ENCODE measurements at regions not wholly inside any gene's neighbourhood (a gene's known extent, or its start where the extent isn't known, plus 50 kb on each side); places are given as distances from the start of the nearest gene placed in this dataset.
"Not testable (repeated sequence)": the region's sequence is repeated elsewhere in the genome, so short reads cannot be mapped to it uniquely, and the experiment has no call there.

DNA sequence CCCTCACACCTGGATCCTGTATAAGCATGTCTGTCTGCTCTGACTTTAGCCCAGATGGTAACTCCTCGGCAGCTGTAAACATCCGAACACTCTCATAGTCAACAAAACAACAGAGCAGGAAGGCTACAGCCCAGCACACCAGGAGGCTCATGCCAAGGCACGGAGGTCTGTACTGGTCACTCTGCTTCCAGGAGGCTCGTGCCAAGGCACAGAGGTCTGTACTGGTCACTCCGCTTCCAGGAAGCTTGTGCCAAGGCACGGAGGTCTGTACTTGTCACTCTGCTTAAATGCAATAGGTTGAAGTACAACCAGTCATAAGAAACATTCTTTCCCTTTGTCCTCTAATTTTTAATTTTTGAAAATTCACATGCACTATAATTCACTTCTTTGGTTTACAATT, 190.1 kb upstream of the CDH4 start:
- DNase-seq: no peak

DNA sequence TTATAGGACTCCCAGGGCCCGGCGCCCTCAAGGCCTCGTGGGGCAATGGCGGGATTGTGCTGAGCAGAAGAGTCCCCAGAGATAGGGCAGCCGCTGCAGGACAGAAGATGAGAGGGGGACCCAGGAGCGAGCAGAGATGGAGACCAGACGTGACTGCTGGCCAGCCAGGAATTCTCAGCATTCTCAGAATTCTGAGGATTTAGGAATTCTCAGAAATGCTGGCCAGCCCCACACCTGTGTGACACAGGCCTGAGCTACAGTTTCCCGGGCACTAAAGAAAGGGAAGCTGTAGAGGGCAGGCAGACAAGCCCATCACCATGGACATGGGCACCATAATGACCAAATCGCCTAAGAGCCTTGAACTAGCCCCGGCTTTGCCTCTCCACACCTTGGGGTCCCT, 186.2 kb upstream of the CDH4 start:
- no peak for DNase-seq

DNA sequence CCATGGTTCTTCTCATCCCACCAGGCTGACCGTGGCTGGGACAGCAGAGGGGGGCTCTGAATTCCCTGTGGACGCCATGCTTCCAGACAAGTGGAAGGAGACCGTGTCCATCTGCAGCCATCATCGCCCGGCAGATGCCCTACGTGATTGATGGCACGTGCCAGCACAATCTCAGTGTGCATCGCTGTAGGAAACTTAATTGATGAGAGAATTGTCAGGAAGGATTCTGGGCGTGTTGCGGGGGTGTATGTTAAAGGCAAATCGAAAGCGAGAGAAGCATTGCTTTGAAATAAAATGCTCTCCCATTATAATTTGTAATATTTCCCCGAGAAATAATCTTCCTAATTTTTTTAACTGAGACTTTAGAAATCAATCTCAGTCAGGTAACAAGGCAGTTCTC, 185.5 kb upstream of the CDH4 start:
- DNase-seq: no peak

DNA sequence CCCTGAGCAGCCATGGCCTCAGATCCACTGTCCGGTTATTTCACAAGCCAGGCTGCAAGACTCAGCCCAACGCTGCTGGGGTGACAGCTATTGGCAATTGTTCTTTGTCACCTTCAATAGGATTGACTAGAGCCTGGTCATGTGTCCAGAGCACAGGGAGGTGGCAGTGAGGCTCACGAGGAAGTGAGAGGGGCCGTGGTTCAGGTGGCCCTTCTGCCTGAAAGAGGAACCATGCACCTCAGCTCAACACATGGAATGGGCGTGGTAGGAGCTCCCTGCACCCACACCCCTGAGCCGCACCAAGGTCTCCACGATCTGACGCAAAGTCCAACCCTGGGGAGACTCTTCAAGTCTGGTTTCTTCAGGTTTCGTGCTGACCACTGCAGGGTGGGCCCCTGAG, 184.8 kb upstream of the CDH4 start:
- DNase-seq: no peak

DNA sequence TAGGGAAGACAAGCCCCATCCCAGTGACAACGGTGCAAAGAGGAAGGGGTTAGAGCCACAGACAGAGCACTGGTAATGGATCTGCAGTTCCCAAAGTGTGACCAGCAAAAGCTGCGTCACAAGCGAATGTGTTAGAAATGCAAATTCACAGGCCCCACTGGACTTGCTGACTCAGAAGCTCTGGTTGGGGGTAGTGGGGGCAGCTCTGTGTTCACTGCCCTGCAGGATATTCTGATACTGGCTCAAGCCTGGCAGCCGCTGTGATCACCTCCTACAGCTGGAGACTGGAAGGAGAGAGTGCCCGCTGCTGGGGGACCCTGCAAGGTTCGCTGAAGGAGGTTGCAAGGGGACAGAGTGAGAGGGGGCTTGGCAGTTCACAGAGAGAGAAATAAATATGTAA, 179.7 kb upstream of the CDH4 start:
- DNase-seq: no peak

DNA sequence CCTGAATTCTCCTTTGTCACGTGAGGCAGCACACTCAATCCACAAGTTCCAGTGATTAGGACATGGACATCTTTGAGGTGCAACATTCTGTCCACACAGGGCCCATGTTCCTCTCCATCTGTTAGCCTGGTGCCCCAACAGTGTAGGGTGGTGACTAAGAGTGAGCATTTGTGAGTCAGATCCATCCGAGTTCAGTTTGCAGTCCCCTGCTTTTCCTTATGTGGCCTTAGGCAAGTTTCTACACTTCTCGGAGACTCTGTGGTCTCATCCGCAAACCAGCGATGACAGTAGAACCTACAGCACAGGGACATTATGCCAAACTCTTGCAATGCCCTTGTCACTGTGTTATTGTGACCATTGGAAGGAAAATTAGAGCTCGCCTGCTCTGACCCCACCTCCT, 178.7 kb upstream of the CDH4 start:
- DNase-seq: no peak

DNA sequence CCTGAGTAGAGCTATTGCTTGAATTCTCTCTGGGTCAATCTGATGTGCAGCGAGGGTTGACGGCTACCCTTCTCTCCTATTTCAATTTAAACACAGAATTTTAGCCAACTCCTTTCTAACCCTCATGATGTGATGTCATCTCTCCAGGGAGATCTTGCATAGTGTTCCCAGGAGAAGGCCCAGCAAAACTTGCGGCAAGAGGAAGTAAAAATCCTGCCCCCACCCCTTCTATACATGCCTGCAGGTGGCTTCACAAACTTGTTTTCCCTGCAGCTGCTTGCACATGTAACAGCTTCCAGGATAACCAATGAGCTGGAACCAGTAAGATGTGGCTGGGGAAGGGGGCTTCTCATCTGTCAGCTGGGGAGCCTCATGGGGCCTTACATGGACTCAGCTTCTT, 169.3 kb upstream of the CDH4 start:
- DNase-seq: no peak

DNA sequence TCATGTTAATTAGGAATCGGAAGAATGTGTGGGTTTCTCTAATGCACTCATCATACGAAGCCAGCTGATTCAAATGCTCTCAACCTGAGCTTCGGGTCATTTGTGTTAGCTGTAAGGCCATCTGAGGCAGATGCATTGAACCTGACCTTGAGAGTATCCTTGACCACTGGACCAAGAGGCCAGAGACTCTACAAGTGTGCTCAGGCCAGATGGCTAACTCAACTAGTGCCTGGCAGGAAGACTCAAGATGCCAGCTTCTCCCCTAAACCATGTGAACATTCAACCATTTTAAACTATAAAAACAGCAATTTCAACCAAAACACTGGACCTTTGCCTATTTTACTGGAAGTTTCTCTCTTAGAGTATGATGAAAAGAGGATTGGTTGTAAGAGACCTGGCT, 168.6 kb upstream of the CDH4 start:
- DNase-seq: no peak

DNA sequence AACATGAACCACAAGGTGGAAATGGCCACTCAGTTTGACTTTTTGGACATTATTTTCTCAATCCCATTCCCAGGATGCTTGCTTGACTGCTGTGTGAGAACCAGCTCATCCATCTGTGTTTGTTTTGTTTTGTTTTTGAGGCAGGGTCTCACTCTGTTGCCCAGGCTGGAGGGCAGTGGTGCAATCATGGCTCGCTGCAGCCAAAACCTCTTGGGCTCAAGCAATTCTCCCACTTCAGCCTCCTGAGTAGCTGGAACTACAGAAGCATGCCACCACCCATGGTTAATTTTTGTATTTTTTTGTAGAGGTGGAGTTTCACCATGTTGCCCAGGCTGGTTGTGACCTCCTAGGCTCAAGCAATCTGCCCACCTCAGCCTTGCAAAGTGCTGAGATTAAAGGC, 166.0 kb upstream of the CDH4 start:
- DNase-seq: no peak

DNA sequence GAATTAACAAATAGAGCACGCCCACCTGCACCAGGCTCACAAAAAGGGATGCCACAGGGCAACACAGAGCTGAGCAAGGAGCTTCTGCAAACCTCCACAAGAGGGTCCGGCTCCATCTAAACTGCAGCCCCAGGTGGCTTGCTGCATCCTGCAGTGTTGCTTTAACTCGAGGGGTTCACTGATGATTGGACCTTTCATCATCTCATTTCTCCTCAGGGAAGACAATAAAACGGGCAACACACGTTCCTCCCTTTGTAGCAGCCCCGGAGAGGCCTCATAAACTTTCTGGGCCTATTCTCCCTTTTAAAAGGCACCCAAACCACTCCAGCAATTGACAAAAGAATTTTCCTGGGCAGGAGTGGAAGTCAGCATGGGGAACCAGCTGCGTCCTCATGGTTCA, 161.5 kb upstream of the CDH4 start:
- no peak for DNase-seq

DNA sequence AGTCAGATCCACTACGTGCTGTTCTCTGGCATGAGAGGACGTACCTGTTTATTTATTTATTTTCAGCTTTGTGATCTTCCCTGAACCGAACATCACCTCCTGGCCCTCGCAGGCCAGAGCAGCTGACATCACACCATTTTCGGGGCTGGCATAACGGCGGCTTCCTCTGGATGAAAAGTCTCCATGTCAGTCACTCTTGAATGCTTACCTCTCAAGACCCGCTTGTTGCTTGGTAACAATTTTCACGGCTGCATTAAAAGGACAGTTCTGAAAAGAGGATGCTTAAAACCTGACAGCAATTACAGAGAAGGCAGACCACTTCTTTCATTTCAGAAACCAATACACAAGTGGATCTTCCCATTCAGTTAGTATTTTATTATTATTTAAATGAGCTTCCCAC, 159.8 kb upstream of the CDH4 start:
- DNase-seq: no peak

DNA sequence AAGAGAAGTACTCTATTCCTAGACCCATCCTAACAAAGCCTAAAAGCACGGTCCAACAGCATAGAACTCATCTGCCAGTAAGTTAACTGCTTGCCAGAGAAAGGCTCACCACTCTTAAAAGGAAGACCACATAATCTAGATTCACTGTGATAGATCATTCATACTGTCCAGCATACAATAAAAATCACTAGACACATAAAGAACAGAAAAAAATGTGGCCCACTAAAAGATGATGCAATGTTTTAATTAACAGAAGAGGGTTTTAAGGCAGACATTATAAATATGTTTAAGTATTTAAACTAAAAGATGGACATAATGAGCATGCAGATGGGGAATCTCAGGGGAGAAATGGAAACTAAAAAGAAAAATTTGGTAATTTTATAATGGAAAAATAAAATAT, 157.5 kb upstream of the CDH4 start:
- no peak for DNase-seq

DNA sequence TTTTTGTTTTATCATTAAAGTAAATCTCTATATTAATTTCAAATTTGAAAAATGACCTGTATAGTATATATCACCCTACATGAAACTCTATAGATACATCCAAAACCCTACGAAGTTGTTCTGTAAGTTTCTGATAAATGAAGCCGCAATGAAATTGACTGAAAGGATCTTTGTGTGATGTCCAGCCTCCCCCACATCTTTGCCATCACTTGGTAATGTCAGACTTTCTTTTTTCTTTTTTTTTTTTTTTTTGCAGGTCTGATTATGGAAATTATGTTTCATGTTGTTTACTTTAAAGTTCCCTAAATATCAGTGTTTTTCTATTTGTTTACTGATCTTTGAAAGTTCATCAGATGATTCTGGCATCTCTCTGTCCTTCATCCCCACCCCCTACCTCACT, 155.6 kb upstream of the CDH4 start:
- no peak for DNase-seq

DNA sequence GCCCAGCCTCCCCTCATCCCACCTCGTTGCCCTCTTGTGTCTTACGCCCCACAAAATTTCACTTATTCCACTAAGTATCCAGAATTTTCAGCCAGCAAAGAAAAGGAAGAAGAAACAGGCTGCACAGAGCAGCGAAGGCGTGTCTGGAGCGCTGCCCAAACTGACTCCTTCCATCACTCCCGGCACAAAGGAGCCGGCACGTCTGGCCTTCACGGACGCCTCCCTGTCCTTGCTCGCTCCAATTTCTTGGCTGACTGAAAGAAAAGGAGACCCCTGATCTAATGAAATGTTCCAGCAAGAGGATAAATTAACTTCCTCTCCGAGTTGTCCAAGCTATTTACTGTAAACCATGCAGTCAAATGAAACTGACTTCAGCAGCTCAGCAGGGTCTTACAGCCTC, 152.3 kb upstream of the CDH4 start:
- no peak for DNase-seq

DNA sequence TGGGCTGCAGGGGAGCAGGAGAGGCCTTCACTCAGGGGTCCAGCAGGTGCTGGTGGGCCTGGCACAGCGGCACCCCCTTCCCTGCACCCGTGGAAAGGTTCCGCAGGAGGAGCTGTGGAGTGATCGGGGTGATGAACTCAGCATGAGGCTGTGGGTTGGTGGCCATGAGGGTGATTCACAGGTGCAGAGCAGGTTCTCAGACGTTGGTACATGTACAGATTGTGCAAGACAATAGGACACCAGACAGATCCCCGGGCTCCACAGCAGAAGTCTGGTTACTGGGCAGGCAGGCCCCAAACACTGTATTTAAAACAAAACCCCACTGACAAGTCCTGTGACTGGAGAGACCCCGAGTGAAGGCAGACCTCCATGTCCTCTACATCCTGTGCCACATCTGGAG, 151.6 kb upstream of the CDH4 start:
- no peak for DNase-seq

DNA sequence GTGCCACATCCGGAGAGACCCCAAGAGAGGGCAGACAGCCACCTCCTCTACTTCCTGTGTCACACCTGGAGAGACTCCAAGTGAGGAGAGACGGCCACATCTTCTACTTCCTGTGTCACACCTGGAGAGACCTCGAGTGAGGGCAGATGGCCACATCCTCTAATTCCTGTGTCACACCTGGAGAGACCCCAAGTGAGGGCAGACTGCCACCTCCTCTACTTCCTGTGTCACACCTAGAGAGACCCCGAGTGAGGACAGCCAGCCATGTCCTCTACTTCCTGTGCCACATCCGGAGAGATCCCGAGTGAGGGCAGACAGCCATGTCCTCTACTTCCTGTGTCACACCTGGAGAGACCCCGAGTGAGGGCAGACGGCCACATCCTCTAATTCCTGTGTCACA, 150.7 kb upstream of the CDH4 start:
- not testable (repeated sequence) for DNase-seq

DNA sequence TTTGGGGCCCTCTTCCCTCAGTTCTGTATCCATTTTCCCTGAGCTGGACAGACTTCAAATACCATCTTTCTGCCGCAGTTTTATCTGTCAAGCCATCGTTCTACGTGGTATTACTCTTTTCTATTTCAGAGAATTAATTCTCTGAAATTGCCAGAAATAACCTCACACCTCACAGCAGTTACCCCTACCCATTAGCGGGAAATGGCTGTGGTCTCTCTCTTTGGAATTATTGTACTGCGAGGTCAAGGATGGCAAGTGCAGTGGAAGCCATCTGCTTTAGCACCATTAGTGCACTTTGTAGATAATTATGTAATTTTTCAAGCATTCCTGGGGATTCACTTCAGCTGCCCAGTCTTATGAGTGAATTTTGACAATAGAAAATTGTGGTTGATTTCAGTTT, 147.8 kb upstream of the CDH4 start:
- no peak for DNase-seq

DNA sequence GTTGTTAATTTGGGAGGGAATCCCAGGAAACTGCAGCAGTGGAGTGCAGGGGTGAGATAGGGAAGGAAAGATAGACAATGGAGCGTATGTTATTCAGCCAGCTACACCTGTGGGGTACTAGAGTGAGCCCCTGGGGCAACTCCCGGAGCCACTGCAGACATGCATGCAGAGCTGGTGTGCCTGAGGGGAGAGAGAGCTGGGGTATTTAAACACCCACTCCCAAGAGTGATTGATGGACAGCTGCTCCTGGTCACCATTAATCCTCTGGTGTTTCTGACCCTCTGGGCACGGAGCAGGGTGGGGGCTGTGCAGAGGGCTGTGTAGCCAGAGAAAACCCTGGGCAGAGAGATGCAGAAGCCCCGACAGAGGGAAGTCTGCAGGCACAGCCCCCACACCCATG, 146.7 kb upstream of the CDH4 start:
- no peak for DNase-seq

DNA sequence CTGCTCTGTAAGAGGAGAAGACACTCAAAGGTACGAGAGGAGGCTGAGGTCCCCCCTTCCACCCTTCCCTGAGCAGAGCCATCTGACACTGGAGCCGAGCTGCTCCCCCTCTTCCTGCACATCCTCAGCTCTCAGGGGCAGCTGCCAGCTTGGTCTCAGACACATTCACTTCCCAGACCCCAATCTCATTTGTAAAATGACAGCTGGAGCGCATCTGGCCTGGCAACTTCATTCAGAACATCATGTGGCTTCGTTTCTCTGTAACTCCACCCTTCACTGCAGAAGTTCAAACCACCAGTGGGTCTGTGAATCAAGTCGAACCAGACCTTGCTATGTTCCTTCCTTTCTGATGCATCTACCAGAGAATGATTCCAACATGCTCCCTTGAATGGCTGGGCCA, 145.6 kb upstream of the CDH4 start:
- DNase-seq: no peak

DNA sequence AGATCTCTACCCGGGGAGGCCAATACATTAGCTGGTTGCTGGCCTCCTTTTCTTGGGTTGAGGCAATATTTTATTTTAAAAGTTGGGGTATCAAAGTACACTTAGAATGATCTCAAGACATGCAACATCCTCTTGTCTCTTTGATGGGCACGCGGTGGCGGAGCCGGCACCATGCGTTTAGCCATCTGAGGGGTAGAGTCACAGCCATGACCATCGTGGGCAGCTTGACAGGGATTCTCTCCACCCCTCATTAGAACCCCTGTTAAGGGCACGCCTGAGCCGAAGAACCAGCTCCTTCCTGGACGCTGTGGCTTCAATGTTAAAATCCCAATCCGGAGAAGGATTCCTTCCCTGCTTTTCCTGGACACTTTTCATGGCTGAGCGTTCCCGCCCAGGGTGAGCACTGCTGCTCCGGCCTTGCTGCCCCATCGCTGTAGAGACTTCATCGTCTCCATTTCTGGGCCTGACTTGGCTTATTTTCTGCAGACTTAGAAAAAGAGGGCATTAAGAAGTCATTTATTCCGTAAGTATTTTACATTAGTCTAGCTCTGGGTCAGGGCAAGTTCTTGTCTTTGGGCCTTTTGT, 142.7 kb upstream of the CDH4 start:
- DNase-seq: no peak

DNA sequence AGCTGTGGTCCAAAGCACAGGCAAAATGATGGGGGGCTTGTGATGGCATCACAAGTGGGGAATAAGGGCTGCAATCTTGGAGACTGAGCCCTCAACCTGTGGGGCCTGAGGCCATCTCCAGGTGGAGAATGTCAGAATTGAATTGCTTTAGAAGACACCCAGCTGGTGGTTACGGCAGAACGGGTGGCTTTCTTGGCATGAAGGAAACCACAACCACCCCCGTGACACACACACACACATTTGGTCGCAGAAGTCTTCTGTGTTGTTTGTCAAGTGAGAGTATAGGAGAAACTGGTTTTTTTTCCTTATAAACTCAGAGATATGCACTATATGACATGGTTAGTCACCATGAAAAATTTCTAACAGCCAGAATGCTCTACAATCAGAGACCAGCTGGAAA, 139.5 kb upstream of the CDH4 start:
- DNase-seq: no peak

DNA sequence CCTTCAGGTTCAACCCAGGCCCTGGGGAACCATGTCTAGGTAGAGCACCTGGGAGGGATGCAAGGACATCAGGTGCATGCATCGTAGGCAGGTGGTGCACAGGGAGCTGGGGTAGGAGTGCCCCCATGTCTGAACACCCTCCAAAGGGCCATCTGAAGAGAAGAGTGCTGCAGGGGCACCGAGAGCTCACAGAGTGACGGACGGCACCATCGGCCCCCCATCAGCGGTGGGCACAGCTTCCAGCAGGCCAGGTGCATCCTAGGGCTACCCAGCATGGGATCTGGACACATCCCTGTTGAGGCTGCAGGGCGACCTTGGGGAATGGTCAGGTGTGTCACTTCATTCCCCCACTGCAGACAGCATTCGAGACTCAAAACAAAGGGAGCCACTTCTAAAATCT, 138.3 kb upstream of the CDH4 start:
- no peak for DNase-seq

DNA sequence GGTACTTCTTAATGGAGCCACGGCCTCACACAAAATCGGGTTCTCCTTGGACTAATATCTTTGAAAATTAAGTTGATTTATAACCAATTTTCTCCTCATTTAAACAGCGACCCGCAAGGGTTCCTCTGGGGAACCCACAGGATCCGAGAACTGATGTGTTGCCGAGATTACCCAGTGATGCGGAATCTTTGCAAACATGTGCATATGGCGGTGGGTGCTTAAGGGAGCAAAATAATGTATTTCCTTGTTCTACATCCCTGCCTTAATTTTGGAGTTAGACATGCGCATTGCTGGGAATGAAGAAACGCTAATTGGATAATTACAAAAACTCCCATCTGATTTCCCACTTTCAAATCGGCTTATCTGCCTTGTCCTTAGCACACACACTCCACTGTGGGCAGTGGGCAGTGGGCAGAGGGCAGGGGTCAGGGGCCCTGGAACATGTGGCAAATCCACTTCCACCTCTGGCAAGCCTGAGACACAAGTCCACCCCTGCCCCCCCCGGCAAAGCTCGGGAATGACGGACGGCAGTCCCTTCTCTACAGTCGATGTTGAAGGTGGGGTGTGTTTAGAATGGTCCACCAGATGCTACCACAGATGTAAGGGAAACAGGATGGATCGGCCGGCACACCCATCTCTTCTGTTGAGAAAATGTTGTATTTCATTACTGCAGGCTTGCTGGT, 137.4 kb upstream of the CDH4 start:
- DNase-seq: no peak

DNA sequence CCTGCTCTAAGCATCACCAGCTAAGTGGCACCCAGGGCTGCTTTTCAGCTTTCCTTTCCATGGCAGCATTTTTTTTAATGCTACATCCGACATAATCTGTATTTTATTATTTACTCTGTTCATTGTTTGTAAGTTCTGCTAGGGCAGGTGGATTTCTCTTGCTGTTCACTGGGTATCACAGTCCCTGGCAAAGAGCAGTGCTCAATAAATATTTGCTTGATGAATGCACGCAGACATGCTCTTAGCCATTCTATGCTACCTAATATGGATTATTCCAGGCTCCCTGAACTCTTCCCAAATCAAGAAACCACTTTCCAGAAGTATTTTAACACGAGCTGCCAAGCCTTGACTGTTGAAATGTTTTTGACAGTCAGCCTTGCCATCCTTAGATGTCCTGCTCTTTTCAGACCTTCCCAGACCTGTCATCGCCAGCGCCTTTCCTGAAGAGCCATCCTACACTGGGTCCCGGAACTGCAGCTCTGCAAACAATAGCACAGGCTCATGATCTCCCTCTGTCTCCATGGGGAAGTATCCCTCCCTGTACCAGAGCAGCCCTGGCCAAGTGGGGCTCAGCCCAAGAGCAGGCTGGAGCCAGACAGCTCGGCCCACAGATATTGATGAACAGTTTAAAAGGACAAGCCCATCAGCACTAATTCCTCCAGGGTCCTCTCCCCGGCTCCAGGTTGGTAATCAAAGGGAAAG, 136.5 kb upstream of the CDH4 start:
- DNase-seq: no peak

DNA sequence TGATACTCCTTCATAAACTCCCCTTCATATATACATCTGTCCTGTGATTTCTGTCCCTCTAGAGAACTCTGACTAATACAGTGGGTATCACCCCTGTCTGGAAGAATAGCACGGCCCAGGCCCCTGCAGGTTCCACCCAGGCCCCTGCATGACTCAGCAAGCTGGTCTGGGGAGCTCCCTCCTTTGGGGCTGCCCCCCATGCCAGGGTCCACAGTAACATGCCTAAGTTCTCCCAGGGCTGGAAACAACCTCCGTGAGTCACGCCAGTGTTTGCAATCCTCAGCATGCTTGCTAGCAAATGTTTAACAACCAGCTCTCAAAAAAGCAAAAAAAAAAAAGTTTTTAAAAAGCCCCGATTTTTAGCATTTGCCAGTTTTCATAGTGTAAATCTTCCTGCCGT, 134.3 kb upstream of the CDH4 start:
- no peak for DNase-seq
